ENCODE measurements at regions not wholly inside any gene's neighbourhood (a gene's known extent, or its start where the extent isn't known, plus 50 kb on each side); places are given as distances from the start of the nearest gene placed in this dataset.

DNA sequence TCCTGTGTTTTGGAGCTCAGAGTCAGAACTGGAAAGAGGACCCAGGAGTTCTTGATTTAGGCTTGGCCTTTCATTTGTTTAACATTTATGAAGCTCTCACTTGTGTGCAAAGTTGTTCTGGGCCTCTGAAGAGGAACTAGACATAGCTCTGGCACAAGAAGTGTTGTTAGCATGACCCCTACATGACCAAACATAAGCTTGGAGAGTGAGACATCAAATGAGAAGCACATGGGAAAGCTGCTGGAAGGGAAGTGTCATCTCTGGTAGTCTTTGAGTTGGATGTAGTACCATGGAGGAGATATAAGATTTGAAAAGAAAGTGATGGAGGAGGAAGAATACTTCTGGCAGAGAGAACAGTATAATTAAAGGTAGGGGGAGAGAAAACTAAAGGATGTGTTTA is 370.1 kb downstream of the ADRA2A start:
- TF ChIP-seq, protein P1, sequence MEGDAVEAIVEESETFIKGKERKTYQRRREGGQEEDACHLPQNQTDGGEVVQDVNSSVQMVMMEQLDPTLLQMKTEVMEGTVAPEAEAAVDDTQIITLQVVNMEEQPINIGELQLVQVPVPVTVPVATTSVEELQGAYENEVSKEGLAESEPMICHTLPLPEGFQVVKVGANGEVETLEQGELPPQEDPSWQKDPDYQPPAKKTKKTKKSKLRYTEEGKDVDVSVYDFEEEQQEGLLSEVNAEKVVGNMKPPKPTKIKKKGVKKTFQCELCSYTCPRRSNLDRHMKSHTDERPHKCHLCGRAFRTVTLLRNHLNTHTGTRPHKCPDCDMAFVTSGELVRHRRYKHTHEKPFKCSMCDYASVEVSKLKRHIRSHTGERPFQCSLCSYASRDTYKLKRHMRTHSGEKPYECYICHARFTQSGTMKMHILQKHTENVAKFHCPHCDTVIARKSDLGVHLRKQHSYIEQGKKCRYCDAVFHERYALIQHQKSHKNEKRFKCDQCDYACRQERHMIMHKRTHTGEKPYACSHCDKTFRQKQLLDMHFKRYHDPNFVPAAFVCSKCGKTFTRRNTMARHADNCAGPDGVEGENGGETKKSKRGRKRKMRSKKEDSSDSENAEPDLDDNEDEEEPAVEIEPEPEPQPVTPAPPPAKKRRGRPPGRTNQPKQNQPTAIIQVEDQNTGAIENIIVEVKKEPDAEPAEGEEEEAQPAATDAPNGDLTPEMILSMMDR (IDR thresholded peaks at IDR 0.05): no peak
- no peak for TF ChIP-seq EZH2 (IDR thresholded peaks at IDR 0.05; ENCODE audit: borderline replicate concordance, insufficient read depth, low read depth, low read length, poor library complexity, severe bottlenecking)
